ENCODE measurements at regions not wholly inside any gene's neighbourhood (a gene's known extent, or its start where the extent isn't known, plus 50 kb on each side); places are given as distances from the start of the nearest gene placed in this dataset.

GRCh38 chr11:111162305-111162704 is 83.2 kb upstream of the POU2AF2 start:
- TF ChIP-seq NFRKB (IDR thresholded peaks at IDR 0.05) (no peak), HDGF (IDR thresholded peaks at IDR 0.05; ENCODE audit: borderline replicate concordance) (no peak), BHLHE40 (IDR thresholded peaks at IDR 0.05; ENCODE audit: borderline replicate concordance) (no peak), SP1 (IDR thresholded peaks at IDR 0.05) (no peak), L3MBTL2 (conservative IDR thresholded peaks at IDR 0.05) (no peak), FOXK2 (IDR thresholded peaks at IDR 0.05) (no peak), ELF4 (IDR thresholded peaks at IDR 0.05) (no peak), FOXM1 (IDR thresholded peaks at IDR 0.05; ENCODE audit: borderline replicate concordance) (no peak), CTBP1 (IDR thresholded peaks at IDR 0.05; ENCODE audit: borderline replicate concordance) (no peak), ZNF384 (IDR thresholded peaks at IDR 0.05) (no peak), SUZ12 (IDR thresholded peaks at IDR 0.05) (no peak), ARNT (IDR thresholded peaks at IDR 0.05) (no peak), LEF1 (IDR thresholded peaks at IDR 0.05; ENCODE audit: borderline replicate concordance) (no peak)
